ENCODE measurements at regions not wholly inside any gene's neighbourhood (a gene's known extent, or its start where the extent isn't known, plus 50 kb on each side); places are given as distances from the start of the nearest gene placed in this dataset.
"Not testable (repeated sequence)": the region's sequence is repeated elsewhere in the genome, so short reads cannot be mapped to it uniquely, and the experiment has no call there.

DNA sequence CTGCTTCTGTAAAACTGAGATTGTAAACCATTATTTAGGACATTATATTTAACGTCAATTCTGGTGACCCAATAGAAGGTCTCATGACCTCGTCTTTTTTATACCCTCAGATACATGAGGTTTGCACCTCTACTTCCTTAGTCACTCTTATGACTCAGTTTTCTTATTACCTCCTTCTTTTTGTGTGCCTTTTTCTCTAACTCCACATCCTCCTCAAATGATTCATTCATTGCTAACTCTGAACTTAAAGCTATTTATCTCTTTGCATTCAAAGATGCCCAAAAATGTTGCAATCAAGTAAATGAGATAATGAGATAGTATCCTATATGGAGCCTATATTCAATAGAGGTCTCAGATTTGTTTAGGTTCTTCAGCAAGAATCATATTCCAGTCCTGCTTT lies 121.0 kb upstream of the KYNU start:
- no peak for DNase-seq

DNA sequence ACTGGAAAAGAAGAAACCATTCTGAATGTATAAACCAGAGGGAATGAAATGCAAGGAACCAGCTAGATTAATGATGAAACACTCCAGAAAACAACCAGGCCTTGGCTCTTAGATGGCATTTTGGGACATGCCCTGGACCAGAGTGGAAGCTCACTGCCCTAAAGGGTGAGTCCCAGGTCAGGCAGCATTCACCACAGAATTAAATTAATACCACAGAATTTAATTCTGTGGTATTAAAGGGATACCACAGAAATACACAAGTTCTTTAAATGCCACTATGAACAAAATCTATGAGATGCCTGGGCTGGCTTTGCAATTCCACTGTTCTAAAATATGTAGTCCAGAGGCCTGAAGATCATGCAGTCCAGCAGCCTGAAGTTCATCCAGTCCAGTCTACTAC lies 122.3 kb upstream of the KYNU start:
- no peak for DNase-seq

DNA sequence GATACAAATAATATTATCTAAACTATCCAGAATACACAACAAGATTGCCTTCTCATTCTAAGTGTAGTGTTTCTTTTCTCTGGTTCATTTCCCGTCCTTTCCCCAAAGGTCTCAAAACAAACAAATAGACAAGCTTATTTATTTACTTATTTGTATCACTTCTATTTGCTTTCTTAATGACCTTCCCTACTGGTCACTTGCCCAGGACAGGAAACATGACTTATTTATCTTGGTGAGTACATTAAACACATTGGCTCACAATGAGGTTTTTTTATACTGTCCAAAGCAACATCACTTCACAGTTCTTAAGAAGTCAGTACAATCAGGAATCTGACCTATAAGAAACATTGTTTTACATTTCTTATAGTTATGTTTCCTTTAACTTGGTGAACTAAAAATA lies 123.3 kb upstream of the KYNU start:
- no peak for DNase-seq

DNA sequence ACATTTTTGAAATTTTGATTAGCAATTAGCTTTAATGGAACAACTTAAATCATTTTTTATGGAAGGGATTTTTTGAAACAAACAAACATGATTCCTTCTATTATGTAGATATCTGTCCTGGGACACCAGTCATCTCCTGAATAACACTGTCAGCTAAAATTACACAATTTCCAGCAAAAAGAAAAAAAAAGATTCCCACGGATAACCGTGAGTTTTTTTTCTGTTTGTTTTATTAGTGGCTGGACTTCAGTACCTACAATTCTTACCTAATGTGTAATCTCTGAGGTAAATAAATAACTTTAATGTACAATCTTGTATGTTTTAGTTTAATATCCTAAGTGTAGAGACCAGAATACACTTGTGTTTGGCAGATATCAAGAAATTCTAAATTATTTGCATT lies 126.6 kb upstream of the KYNU start:
- DNase-seq: no peak

DNA sequence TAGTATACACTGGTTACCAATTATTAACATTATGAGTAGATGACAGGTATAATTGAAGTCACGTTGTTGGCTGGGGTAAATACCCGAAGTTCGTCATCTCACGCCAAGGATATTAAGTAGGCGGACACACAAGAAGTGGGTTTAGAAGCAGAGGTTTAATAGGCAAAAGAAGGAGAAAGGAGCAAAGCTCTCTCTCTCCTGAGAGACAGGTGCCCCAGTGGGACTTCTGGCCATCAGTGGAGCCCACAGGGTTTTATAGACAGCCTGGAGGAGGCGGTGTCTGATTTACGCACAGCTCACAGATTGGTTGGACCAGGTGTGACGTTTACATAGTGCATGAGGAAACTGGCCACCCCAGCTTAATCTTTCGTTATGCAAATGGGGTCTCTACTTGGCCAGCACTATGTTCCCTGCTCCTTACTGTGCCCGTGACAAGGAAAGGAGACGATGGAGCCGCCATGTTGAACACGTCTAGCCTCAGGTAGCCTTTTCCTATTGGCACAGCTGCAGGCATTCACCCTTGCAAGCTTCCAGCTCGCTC lies 128.8 kb upstream of the KYNU start:
- no peak for DNase-seq

DNA sequence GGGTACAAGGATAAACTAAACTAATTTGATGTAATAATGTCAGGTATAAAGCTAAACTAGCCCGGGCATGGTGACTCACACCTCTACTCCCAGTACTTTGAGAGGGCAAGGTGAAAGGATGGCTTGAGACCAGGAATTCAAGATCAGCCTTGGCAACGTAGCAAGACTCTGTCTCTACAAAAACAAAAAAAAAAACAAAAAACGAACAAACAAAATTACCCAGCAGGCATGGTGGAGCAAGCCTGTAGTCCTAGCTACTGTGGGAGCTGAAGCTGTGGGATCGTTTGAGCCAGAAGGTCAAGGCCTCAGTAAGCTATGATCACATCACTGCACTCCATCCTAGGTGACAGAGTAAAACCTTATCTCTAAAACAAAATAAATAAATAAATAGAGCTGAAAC lies 131.8 kb upstream of the KYNU start:
- no peak for DNase-seq

DNA sequence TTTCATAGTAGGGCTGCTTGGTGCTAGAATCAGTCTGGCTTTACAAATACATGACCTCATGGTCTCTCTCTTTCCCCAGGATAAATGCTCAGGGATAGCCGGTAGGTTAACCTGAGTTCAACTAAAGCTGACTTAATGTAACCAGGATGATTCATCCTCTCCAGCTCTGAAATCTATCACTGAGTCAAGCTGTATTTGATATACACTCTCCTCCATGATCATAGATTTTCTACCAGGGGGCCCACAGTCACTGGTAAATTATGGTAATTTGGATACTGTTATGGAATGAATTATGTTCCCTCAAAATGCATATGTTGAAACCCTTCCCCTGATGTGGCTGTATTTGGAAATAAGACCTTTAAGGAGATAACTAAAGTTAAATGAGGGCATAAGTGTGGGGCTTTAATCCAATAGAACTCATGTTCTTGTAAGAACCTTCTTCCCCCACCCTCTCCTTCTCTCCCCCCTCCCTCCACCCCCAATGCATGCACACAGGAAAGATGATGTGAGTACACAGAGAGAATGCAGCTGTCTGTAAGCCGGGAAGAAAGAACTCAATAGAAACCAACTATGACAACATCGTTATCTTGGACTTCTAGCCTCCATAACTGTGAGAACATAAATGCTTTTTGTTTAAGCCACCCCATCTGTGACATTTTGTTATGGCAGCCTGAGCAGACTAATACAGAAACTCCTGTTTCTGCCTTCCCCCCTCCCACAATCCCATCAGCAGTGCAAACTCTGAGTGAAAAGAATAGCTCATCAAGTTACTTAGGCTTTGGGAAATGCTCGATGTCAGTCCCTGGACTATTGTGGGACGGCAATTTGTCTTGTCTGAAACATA lies 134.9 kb upstream of the KYNU start:
- DNase-seq: no peak

DNA sequence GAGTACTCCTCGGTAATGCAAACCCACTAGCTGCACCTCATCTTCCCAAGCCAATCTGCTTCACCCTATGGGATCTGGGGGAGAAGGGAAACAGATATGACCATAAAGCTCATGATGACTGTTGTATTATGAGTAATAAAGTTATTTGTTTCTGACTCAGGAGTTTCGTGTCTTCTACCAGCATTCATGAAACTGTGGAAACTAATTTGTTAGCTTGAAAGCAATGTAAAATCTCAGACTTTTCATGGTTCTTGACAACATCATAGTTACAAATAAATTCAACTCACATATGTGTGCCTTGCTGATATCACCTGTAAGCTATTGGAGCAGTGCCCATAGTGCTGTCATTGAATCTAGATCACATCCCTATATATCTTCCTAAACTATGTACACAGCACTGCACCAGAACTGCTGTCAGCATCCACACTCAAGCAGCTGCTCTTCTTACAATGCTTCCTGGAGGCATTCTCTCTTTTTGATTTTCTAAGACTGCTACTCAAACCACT lies 135.6 kb upstream of the KYNU start:
- DNase-seq: no peak

DNA sequence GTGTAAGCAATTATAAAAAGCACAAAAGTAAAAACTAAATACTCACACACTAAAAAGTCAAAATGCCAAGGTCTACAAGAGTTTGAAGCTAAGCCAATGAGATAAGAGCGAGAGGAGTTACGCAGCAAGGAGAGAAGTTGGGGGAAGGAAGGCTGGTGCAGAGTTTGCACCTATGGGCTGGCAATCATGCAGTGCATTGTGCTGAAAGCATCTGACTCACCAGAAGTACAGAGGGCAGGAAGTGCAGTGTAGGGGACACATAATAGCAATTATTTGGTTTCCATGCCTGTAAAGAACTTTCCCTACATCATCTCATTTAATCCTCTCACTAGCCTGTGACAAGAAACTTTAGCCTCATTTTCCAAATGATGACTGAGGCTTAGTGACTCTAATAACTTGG lies 142.7 kb upstream of the KYNU start:
- no peak for DNase-seq

DNA sequence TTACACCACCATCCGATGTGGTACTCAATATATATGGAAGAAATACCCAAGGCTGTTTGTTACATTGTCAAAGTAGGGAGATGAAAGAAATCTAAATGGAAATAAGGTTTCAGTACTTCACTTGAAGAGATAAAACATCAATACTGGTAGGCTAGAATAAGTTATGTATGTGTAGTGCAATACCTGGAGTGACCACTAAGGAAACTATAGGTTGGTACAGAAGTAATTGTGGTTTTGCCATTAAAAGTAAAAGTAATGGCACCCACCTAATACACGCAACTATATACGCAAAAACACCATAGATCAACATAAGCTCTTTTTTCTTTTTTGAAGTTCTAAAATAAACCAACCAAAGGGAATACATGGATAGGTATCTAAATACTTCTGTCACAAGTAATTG lies 143.2 kb upstream of the KYNU start:
- DNase-seq: no peak

DNA sequence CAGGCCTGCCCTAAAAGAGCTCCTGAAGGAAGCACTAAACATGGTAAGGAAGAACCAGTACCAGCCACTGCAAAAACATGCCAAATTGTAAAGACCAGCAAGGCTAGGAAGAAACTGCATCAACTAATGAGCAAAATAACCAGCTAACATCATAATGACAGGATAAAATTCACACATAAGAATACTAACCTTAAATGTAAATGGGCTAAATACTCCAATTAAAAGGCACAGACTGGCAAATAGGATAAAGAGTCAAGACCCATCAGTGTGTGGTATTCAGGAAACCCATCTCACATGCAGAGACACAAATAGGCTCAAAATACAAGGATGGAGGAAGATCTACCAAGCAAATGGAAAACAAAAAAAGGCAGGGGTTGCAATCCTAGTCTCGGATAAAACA lies 147.7 kb upstream of the KYNU start:
- DNase-seq: not testable (repeated sequence)

DNA sequence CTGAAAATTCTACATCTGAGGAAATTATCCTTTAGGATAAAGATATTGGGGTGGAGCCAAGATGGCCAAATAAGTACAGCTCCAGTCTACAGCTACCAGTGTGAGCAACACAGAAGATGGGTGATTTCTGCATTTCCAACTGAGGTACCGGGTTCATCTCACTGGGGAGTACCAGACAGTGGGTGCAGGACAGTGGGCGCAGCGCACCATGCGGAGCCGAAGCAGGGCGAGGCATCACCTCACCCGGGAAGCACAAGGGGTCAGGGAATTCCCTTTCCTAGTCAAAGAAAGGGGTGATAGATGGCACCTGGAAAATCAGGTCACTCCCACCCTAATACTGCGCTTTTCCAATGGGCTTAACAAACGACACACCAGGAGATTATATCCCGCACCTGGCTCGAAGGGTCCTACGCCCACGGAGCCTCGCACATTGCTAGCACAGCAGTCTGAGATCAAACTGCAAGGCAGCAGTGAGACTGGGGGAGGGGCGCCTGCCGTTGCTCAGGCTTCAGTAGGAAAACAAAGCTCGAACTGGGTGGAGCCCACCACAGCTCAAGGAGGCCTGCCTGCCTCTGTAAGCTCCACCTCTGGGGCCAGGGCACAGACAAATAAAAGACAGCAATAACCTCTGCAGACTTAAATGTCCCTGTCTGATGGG lies 149.5 kb upstream of the KYNU start:
- not testable (repeated sequence) for DNase-seq

DNA sequence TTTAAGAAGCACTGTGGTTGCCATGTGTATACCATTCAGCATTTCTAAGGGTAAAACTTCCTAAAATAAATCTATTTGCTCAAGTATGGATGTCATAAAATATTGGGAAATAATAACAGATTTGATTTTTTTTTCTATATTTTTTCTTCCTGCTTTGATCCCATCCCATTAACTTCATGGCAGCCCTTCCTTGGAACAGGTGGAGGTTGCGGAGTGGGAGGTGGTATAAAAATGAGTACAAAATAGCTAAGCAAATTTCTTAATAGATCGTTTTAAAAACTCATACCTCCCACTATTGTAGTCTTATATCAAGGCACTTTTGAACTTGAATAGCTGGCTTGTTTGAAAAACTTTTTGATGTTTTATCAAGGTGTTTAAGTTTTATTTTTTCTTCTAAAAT lies 152.1 kb upstream of the KYNU start:
- DNase-seq: no peak

DNA sequence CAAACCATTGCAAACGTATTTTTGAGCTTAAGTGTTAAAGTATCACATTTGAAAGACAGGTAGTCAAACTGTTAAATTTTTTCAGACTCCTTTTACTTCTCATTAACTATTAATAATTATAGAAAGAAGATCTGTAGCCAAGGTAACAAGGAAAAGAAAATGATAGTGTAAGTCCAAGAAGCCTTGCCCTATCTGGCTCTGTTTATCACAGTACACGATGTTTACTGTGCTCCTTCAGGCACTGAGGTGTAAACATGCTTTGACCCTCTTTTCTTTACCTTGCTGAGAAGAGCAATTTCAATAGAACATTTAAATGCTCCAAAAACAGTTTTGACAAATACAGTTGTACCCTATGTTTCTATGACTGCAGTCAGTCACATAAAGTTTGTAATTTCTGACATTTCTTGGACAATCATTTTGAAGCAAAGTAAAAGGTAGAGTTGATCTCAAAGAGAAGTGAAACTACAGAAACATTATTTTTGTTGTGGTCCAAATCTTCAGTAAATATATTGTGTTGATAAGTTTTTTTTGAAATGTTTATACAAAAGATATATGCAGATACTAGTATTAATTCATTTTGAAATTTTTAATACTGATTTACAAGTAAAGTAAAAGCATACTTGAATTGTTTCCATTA lies 152.6 kb upstream of the KYNU start:
- no peak for DNase-seq

DNA sequence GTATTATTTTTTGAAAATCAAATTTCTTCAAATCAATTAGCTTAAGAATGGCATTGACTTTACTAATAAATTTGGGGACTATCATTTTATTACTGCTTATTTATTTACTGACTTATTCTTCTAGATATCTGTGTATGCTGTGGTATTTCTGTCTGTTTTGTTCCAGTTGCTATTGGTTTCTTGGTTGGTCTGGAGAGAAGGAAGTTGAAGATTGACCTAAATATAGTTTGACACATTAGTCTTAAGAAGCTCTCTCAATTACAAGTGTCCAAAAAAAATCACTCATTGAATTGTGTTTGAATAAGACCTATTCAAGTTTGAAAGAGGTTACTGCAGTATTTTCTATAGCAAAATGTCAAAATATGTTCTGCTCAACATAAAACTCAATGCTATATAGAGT lies 153.3 kb upstream of the KYNU start:
- no peak for DNase-seq

DNA sequence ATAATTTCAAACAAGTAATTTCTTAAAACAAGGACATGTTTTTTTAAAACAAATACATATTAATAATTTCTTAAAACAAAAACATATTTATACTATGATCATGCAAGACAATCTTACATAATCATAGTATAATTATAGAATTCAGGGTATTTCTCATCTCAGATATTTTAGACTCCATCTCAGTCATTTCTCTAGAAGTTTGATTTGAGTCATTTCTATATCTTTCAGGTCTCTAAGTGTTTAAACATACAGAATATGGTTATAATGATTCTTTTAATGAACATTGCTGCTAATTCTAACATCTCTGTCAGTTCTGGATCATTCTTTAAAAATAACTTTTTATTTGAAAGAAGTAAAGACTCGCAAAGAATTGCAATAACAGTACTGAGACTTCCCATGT lies 154.2 kb upstream of the KYNU start:
- DNase-seq: no peak

DNA sequence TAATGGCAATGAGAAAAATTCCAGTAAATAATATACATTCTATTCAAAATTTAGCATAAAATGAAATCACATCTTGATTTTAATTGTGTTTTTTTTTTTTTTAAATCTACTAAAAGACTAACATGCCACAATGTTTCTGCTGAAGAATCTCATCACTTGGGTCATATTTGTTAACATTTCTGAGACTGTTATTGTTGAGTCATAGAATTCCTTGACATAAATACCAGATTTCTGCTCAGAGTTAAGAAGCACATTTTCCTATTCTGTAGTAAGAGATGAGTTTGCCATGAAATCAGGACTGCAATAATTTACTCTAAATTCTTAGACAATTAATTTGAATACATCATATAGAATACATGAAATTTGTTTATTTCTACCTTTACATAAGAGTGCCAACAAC lies 154.9 kb upstream of the KYNU start:
- no peak for DNase-seq

DNA sequence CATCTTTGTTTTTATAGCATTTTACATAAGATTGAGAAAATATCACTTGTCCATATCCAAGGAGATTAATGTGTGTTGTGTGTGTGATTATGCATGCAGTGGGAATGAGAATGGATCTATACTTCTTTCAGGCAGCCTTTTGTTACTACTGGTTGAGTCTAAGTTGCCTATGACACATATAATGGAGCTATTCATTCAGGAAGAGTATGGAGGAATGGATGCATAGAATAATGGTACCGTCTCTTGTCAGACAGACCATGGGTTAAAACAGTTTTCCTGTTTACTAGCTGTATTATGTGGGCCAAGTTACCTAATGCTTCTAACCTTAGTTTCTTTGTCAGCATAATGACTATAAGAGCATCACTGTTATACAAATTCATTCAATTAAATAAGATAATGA lies 155.4 kb upstream of the KYNU start:
- no peak for DNase-seq

DNA sequence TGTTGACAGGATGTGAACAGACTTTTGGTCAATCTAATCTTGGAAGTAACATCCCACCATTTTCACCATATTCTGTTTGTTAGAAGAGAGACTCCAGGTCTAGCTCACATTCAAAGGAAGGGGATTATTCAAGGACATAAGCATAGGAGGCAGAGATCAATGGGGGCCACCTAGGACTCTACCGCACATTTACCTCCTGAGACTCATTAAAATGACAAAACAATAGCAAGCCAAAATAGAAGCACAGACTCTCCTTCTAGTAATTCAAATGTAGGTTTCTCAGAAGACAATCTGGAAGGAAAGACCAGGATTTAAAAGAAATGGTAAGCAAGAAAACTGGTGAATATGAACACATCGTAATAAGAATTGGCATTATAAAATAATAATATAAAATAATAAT lies 156.4 kb upstream of the KYNU start:
- DNase-seq: no peak

DNA sequence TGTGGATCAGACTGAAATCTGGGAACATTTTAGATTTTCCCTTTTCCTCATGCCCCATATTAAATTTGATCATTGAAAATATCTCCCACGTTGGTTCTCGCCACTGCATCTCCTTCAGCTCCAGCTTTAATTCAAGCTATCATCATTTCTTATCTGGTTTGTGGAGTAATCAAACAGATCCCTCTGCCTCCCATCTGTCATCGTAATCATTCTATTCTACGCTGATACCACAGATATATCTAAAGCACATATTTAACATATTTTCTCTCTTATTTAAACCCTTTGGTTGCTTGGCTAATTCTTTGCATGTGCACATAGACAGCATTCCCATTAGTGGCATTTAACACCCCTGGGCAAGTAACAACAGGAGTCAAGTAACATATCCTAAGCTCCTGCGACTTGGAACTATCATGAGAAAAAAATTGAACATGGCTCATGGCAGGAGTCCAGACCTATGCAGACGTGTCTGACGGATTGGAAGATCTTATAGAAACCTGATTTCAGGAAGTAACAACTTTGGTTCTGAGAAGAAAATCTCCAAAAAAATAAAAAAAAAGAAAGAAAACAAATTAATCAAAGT lies 158.8 kb upstream of the KYNU start:
- DNase-seq: no peak

DNA sequence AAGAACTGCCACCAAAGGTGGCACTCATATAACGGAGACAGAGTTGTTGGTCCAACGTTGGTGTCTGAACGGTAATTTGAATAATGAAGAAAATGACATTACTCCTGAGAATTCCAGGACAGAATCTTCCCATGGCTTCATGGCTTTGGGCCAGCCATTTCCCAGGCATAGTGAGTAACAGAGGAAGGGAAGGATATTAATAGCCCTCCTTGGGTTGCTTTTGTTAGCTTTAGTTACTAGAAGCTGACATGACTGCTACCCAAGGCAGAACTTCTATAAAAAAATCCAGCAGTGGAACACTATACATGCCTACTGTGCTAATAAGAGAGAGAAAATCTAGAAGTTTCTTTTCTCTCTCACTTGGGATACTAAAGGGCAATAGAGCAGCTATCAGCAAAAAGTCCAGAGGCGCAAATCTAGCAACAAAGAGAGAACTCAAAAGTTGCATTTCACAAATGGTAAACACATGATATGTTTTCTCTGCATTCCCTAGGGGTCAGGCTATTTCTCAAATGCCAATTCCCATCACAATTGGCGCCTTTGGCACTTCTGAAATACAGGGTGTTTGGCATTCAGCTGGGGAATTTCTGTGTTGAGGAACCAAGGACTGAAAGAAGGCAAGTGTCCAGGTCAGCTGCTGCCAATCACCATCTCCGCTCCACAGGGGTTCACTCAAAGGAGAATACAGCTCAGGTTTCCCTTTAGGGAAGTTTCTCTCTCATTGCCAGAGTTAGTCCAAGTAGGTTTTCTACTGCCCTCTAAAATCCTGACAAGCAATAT lies 160.8 kb upstream of the KYNU start:
- DNase-seq: no peak

DNA sequence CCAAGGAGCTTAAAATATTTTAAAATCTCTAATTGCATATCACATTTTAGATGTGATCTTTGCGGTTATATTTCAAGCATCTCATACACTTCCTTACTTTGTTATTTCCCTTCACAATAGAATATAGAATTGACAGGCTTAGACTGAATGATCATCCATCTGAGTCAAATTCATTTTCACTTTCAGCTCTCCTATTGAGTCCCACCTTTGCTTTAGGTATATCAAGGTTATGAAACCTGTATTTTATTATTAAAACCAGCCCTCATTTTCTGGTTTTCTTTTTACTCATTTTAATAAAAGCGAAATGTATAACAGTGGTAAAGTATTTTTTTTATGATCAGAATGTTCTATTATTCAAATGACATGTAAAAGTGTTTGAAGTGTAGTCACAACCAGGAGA lies 162.9 kb upstream of the KYNU start:
- DNase-seq: no peak

DNA sequence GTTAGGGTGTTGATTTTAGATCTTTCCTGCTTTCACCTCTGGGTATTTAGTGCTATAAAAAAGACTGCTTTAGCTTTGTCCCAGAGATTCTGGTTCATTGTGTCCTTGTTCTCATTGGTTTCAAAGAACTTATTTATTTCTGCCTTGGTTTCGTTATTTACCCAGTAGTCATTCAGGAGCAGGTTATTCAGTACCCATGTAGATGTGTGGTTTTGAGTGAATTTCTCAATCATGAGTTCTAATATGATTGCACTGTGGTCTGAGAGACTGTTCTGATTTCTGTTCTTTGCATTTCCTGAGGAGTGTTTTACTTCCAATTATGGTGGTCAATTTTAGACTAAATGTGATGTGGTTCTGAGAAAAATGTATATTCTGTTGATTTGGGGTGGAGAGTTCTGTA lies 167.1 kb upstream of the KYNU start:
- no peak for DNase-seq

All from NCI-H226 (cell line).